Stomach (tissue), 4 donors: ENCODE measurements at regions not wholly inside any gene's neighbourhood (a gene's known extent, or its start where the extent isn't known, plus 50 kb on each side); places are given as distances from the start of the nearest gene placed in this dataset.

Experiments used
- CTCF ChIP-seq, 7 experiments: fragments of 450-650 bp in 4 of 7; fragments of 200-600 bp in 3 of 7; sonication (generic) in 3 of 7; IDR thresholded peaks; one replicate each; pipeline ENCODE4 v1.5.1; 2016 to 2019; ENCODE audit warnings: antibody characterized with exemption in 7 of 7, control low read depth in 2 of 7, mild to moderate bottlenecking in 1 of 7
- EP300 ChIP-seq: sonication (generic); formaldehyde crosslinking; IDR thresholded peaks from one replicate; pipeline ENCODE4 v1.6.1; 2017; ENCODE audit warnings: antibody characterized with exemption
- POLR2A ChIP-seq, 4 donors: fragments of 450-650 bp; IDR thresholded peaks; one replicate each; pipeline ENCODE4 v1.6.1; 2016; ENCODE audit warnings: antibody characterized with exemption in 4 of 4, control low read depth in 2 of 4, mild to moderate bottlenecking in 1 of 4, moderate library complexity in 1 of 4
- POLR2AphosphoS5 ChIP-seq, 3 donors: sonication (generic); formaldehyde crosslinking; IDR thresholded peaks; one replicate each; pipeline ENCODE4 v1.6.1; 2016; ENCODE audit warnings: antibody characterized with exemption in 3 of 3

- TF ChIP-seq CTCF (IDR thresholded peaks at IDR 0.05) = no peak
- no peak for TF ChIP-seq POLR2A (IDR thresholded peaks at IDR 0.05)
- no peak for TF ChIP-seq EP300
- TF ChIP-seq POLR2AphosphoS5 (IDR thresholded peaks at IDR 0.05) = no peak
These were observed 330.3 kb upstream of the NOCT start for GRCh38 chr4:138685316-138685715.
